Prostate gland (tissue), 2 donors: ENCODE measurements at regions not wholly inside any gene's neighbourhood (a gene's known extent, or its start where the extent isn't known, plus 50 kb on each side); places are given as distances from the start of the nearest gene placed in this dataset.
A peak's percentile ranks its signal among the peaks of the same experiment; 100 is the strongest.

Experiments
- DNase-seq: peaks from one replicate; pipeline ENCODE4 v3.0.0-alpha.2; 2019; ENCODE audit warnings: low spot score
- H3K27ac ChIP-seq, 2 donors: fragments of 200-600 bp; sonication (generic); 2 replicates each; pipeline ENCODE4 v1.5.1; 2017 to 2019
- H3K27me3 ChIP-seq: fragments of 200-600 bp; sonication (generic); replicated peaks from 2 replicates; pipeline ENCODE4 v1.5.1; 2019; ENCODE audit not compliant: insufficient read depth
- H3K36me3 ChIP-seq, 2 donors: fragments of 200-600 bp; sonication (generic); 1 replicate in 1 of 2; 2 replicates in 1 of 2; pipeline versions ENCODE4 v1.5.1 to v1.8.1; 2017 to 2019
- H3K4me1 ChIP-seq: fragments of 200-600 bp; sonication (generic); replicated peaks from 2 replicates; pipeline ENCODE4 v1.5.1; 2019
- H3K4me3 ChIP-seq, 2 donors: fragments of 200-600 bp; sonication (generic); 2 replicates each; pipeline ENCODE4 v1.5.1; 2017 to 2019
- H3K9me3 ChIP-seq: fragments of 200-600 bp; sonication (generic); 2 replicates; pipeline ENCODE4 v1.5.1; 2017
- POLR2A ChIP-seq: fragments of 450-650 bp; IDR thresholded peaks from one replicate; pipeline ENCODE4 v1.6.1; 2016; ENCODE audit warnings: antibody characterized with exemption, mild to moderate bottlenecking
- POLR2AphosphoS5 ChIP-seq: sonication (generic); formaldehyde crosslinking; IDR thresholded peaks from one replicate; pipeline ENCODE4 v1.6.1; 2017; ENCODE audit warnings: antibody characterized with exemption
- WGBS: methylation state at CpG from one replicate; pipeline ENCODE4 v1.1.5; 2018; 5-methylcytosine and 5-hydroxymethylcytosine counted together
- intact Hi-C: fragments of 100-400 bp; cut with DNase I; formaldehyde crosslinking; loops from one replicate; pipeline ENCODE4 v1.14.2; 2022
- TF ChIP-seq, protein P1 (sequence below), 4 experiments: fragments of 200-600 bp in 2 of 4; fragments of 450-650 bp in 2 of 4; sonication (generic) in 2 of 4; IDR thresholded peaks; 1 replicate in 3 of 4; 2 replicates in 1 of 4; pipeline ENCODE4 v1.5.1; 2016 to 2019; ENCODE audit warnings: antibody characterized with exemption in 4 of 4, mild to moderate bottlenecking in 2 of 4, moderate library complexity in 2 of 4

- Histone ChIP-seq H3K9me3 (no peaks in the 10 kb centered on the region), H3K27ac (no peak overlapping the region), H3K4me3 (no peak overlapping the region), H3K27me3 (no peaks in the 10 kb centered on the region), H3K36me3 (no peaks in the 10 kb centered on the region), H3K4me1 (no peaks in the 10 kb centered on the region)
- DNase-seq = no peak
- WGBS = 89% methylated on average over 2 of the region's 2 CpGs
- TF ChIP-seq POLR2AphosphoS5 = no peak
- TF ChIP-seq POLR2A = no peak
- intact Hi-C loops = no loop called here
Measured at GRCh38 chr11:70944636-70945035, 307.7 kb downstream of the SHANK2 start.

DNA sequence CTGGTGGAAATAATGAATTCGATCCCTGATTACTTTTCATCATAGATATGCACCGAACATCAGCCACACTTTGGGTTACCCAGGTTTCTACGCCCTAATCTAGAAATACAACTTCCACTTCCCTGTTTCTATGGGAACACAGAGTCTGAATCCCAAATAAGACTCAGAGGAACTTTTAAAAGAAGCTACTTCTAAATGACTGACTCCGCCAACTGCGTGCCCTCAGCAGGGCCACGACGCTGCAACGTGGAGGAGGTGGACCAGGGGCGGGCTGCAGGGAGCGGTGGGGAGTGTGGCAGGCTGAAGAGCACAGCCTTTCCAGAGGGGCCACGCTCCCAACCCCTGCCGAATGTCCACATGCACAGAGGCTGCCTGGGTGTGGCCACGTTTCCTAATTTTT lies 304.0 kb downstream of the SHANK2 start:
- no peak for DNase-seq
- intact Hi-C loops = no loop called here
- H3K9me3 ChIP-seq = no peaks in the 10 kb centered on the region
- no peaks in the 10 kb centered on the region for H3K27me3 ChIP-seq
- H3K4me3 ChIP-seq = no peak overlapping the region
- no peak overlapping the region for H3K27ac ChIP-seq
- TF ChIP-seq POLR2AphosphoS5 = no peak
- TF ChIP-seq POLR2A = no peak
- TF ChIP-seq, protein P1, sequence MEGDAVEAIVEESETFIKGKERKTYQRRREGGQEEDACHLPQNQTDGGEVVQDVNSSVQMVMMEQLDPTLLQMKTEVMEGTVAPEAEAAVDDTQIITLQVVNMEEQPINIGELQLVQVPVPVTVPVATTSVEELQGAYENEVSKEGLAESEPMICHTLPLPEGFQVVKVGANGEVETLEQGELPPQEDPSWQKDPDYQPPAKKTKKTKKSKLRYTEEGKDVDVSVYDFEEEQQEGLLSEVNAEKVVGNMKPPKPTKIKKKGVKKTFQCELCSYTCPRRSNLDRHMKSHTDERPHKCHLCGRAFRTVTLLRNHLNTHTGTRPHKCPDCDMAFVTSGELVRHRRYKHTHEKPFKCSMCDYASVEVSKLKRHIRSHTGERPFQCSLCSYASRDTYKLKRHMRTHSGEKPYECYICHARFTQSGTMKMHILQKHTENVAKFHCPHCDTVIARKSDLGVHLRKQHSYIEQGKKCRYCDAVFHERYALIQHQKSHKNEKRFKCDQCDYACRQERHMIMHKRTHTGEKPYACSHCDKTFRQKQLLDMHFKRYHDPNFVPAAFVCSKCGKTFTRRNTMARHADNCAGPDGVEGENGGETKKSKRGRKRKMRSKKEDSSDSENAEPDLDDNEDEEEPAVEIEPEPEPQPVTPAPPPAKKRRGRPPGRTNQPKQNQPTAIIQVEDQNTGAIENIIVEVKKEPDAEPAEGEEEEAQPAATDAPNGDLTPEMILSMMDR (IDR thresholded peaks at IDR 0.05) = no peak
- H3K36me3 ChIP-seq = no peaks in the 10 kb centered on the region
- no peaks in the 10 kb centered on the region for H3K4me1 ChIP-seq
- 94% methylated on average over 13 of the region's 13 CpGs for WGBS

DNA sequence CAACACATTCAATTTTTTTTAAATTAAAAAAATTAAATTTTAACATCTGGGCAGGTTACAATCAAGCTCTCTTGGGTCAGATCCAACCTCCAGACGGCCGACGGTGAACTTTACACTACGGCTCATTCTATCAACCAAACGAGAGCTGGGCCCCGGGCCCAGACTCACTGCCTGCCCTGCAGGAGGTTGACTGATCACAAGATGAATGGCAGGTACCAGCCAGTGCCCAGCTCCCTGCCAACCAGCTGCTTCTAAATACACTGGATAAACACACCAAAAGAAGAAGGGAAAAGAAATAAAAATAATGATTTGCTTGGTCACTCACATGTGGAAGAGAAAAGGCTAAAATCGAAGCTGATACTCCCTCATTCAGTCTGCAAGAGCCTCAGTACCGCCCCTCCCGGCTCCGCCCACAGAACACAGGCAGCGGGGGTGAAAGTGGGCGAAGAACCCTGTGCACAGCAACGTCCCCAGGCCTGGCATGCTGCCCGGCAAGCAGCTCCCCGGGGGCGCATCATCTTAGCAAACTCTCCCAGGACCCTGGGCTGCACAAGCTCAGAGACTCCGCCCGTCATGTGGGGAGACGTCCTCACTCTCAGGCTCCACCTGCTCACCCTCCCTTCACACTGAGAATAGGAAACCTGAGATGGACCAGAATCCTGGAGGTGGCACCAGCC lies 303.4 kb downstream of the SHANK2 start:
- WGBS = 57% methylated on average over 19 of the region's 19 CpGs
- H3K27me3 ChIP-seq = no peaks in the 10 kb centered on the region
- H3K27ac ChIP-seq = no peak overlapping the region
- H3K4me3 ChIP-seq = no peak overlapping the region
- no peaks in the 10 kb centered on the region for H3K9me3 ChIP-seq
- H3K36me3 ChIP-seq = no peaks in the 10 kb centered on the region
- H3K4me1 ChIP-seq = no peaks in the 10 kb centered on the region
- intact Hi-C loops = no loop called here
- TF ChIP-seq POLR2A (no peak), POLR2AphosphoS5 (no peak)
- TF ChIP-seq, protein P1 (IDR thresholded peaks at IDR 0.05) = no peak
- DNase-seq = no peak

DNA sequence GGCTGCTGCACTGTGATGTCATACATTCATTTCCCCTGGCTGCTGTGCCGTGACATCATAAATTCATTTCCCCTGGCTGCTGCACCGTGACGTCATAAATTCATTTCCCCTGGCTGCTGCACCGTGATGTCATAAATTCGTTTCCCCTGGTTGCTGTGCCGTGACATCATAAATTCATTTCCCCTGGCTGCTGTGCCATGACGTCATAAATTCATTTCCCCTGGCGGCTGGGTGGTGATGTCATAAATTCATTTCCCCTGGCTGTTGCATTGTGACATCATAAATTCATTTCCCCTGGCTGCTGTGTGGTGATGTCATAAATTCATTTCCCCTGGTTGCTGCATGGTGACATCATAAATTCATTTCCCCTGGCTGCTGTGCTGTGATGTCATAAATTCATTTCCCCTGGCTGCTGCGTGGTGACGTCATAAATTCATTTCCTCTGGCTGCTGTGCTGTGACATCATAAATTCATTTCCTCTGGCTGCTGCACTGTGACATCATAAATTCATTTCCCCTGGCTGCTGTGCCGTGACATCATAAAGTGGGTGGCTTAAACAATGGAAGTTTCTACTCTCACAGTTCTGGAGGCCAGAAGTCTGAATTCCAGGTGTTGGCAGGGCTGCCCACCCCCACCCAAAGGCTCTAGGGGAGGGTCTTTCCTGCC lies 301.1 kb downstream of the SHANK2 start:
- H3K27ac ChIP-seq = no peak overlapping the region
- 87% methylated on average over 11 of the region's 11 CpGs for WGBS
- H3K4me1 ChIP-seq = no peaks in the 10 kb centered on the region
- TF ChIP-seq POLR2A (no peak), POLR2AphosphoS5 (no peak)
- TF ChIP-seq, protein P1 (IDR thresholded peaks at IDR 0.05) = no peak
- H3K4me3 ChIP-seq = no peak overlapping the region
- DNase-seq = no peak
- intact Hi-C loops = no loop called here
- no peaks in the 10 kb centered on the region for H3K36me3 ChIP-seq
- no peaks in the 10 kb centered on the region for H3K9me3 ChIP-seq
- H3K27me3 ChIP-seq = no peaks in the 10 kb centered on the region

DNA sequence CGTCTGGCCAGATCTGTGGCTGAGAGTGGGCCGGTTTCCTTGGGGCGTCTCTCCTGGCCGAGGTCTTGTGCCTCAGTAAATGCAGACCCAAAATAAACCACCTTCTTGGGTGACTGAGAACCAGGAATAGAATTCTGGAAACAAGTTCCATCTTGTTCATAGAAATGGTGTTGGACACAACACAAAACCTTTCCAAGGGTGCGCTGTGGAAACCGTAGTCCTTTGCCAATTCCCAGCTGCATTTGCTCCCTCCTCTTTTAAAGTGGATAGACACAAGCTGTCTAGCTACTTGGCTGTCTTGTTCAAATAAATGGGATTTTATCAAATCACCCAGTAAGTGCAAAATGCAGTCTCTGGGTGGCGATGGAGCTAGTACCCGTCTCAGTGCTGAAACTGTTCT lies 300.2 kb downstream of the SHANK2 start:
- intact Hi-C loops = no loop called here
- H3K27ac ChIP-seq = no peak overlapping the region
- H3K4me3 ChIP-seq = no peak overlapping the region
- H3K27me3 ChIP-seq = no peaks in the 10 kb centered on the region
- no peaks in the 10 kb centered on the region for H3K4me1 ChIP-seq
- H3K36me3 ChIP-seq = no peaks in the 10 kb centered on the region
- DNase-seq = peak; percentile 16
- TF ChIP-seq, protein P1 (IDR thresholded peaks at IDR 0.05) = no peak
- TF ChIP-seq POLR2AphosphoS5 = peak; percentile 45
- 33% methylated on average over 8 of the region's 8 CpGs for WGBS
- H3K9me3 ChIP-seq = no peaks in the 10 kb centered on the region
